Adipose tissue (tissue), 3 donors: ENCODE measurements at regions not wholly inside any gene's neighbourhood (a gene's known extent, or its start where the extent isn't known, plus 50 kb on each side); places are given as distances from the start of the nearest gene placed in this dataset.

Experiments
- H3K27ac ChIP-seq: one replicate; pipeline ENCODE4 v1.5.1; 2013; ENCODE audit warnings: low read depth, low read length
- WGBS, 3 donors: extraction: QIAGEN DNeasy Blood & Tissue Kit; methylation state at CpG; one replicate each; pipeline ENCODE4 v1.1.7; 2013; 5-methylcytosine and 5-hydroxymethylcytosine counted together
- donor health status: healthy with polysubstance abuse.
- donor health status: Bipolar disorder and iron deficiency.
- donor health status: healthy.

- H3K27ac ChIP-seq: peak overlapping the region; percentile 26
- WGBS, 3 donors: 26 to 75% (median 35%) methylated on average over 3 of the region's 3 CpGs
These were observed 135.1 kb downstream of the TMCO5A start for GRCh38 chr15:38069511-38070011.

- H3K27ac ChIP-seq: no peak overlapping the region
- 90 to 96% (median 93%) methylated on average over 4 of the region's 4 CpGs for WGBS, 3 donors
These were observed 136.3 kb downstream of the TMCO5A start for GRCh38 chr15:38070778-38071177.

GRCh38 chr15:38071211-38071972 lies 137.0 kb downstream of the TMCO5A start:
- 80 to 93% (median 91%) methylated on average over 11 of the region's 11 CpGs for WGBS, 3 donors
- H3K27ac ChIP-seq: no peak overlapping the region

- no peak overlapping the region for H3K27ac ChIP-seq
- WGBS, 3 donors: 48 to 51% (median 48%) methylated on average over 6 of the region's 6 CpGs
These were observed 137.5 kb downstream of the TMCO5A start for GRCh38 chr15:38072007-38072347.

GRCh38 chr15:38072348-38073177 lies 138.1 kb downstream of the TMCO5A start:
- WGBS, 3 donors: 0 to 1% (median 0%) methylated on average over 52 to 55 of the region's 55 CpGs
- H3K27ac ChIP-seq: peak overlapping the region; percentile 67

GRCh38 chr15:38073178-38073946 lies 138.9 kb downstream of the TMCO5A start:
- WGBS, 3 donors: 17 to 25% (median 18%) methylated on average over 19 of the region's 19 CpGs
- peak overlapping the region; percentile 67 for H3K27ac ChIP-seq

- WGBS, 3 donors: 65 to 73% (median 69%) methylated on average over 5 of the region's 5 CpGs
- H3K27ac ChIP-seq: no peak overlapping the region
These were observed 139.6 kb downstream of the TMCO5A start for GRCh38 chr15:38074029-38074428.

- no peak overlapping the region for H3K27ac ChIP-seq
- WGBS, 3 donors: 93 to 97% (median 95%) methylated on average over 5 of the region's 5 CpGs
These were observed 141.0 kb downstream of the TMCO5A start for GRCh38 chr15:38075466-38075865.

GRCh38 chr15:38076786-38077185 lies 142.3 kb downstream of the TMCO5A start:
- 71 to 85% (median 80%) methylated on average over 10 of the region's 10 CpGs for WGBS, 3 donors
- H3K27ac ChIP-seq: no peak overlapping the region

GRCh38 chr15:38079236-38079635 lies 144.8 kb downstream of the TMCO5A start:
- no peak overlapping the region for H3K27ac ChIP-seq
- 90 to 94% (median 93%) methylated on average over 5 of the region's 5 CpGs for WGBS, 3 donors

GRCh38 chr15:38080651-38081275 lies 146.3 kb downstream of the TMCO5A start:
- 46 to 54% (median 50%) methylated on average over 3 of the region's 3 CpGs for WGBS, 3 donors
- H3K27ac ChIP-seq: no peak overlapping the region

GRCh38 chr15:38084289-38084688 lies 149.8 kb downstream of the TMCO5A start:
- H3K27ac ChIP-seq: no peak overlapping the region

GRCh38 chr15:38085114-38085513 lies 150.7 kb downstream of the TMCO5A start:
- 31 to 58% (median 36%) methylated on average over 7 of the region's 7 CpGs for whole genome bisulfite sequencing, 3 donors

GRCh38 chr15:38085931-38086568 lies 151.6 kb downstream of the TMCO5A start:
- 60 to 66% (median 64%) methylated on average over 1 of the region's 1 CpG for WGBS, 3 donors
- H3K27ac ChIP-seq: no peak overlapping the region

More at GRCh38 chr15:38085114-38085513, 150.7 kb downstream of the TMCO5A start:
- H3K27ac ChIP-seq: no peak overlapping the region

- WGBS, 3 donors: 65 to 90% (median 88%) methylated on average over 2 of the region's 2 CpGs
- no peak overlapping the region for H3K27ac ChIP-seq
These were observed 152.2 kb downstream of the TMCO5A start for GRCh38 chr15:38086611-38087010.

GRCh38 chr15:38088971-38089370 lies 154.5 kb downstream of the TMCO5A start:
- H3K27ac ChIP-seq: no peak overlapping the region
- 11 to 66% (median 64%) methylated on average over 1 of the region's 1 CpG for WGBS, 3 donors

- WGBS, 3 donors: 61 to 66% (median 64%) methylated on average over 4 of the region's 4 CpGs
- no peak overlapping the region for H3K27ac ChIP-seq
These were observed 155.8 kb downstream of the TMCO5A start for GRCh38 chr15:38090223-38090622.

- WGBS, 3 donors: 47 to 62% (median 52%) methylated on average over 3 of the region's 3 CpGs
These were observed 156.2 kb downstream of the TMCO5A start for GRCh38 chr15:38090678-38091077.

More at GRCh38 chr15:38090678-38091077, 156.2 kb downstream of the TMCO5A start:
- H3K27ac ChIP-seq: no peak overlapping the region
